WTC11 (cell line): ENCODE measurements at regions not wholly inside any gene's neighbourhood (a gene's known extent, or its start where the extent isn't known, plus 50 kb on each side); places are given as distances from the start of the nearest gene placed in this dataset.
"Not testable (repeated sequence)": the region's sequence is repeated elsewhere in the genome, so short reads cannot be mapped to it uniquely, and the experiment has no call there.

Source experiments
- ATAC-seq: fragments of 200-7000 bp; cut with Tn5 transposase; 2 replicates; pipeline ENCODE4 v1.10.0; 2021; ENCODE audit warnings: mild to moderate bottlenecking, moderate library complexity
- CTCF ChIA-PET: fragments of 300-600 bp; sonication (Branson Sonifier 250); formaldehyde crosslinking; loops from one replicate; lab custom pipeline; 2021; ENCODE audit warnings: antibody characterized with exemption; lab: Charles Lee
- POLR2A ChIA-PET: fragments of 350-600 bp; sonication (Branson Sonifier 250); formaldehyde crosslinking; loops from one replicate; lab custom pipeline; 2021; ENCODE audit warnings: antibody characterized with exemption; lab: Charles Lee
- DNase-seq: peaks from one replicate; pipeline ENCODE4 v3.0.0; 2021; ENCODE audit warnings: low spot score
- H3K27ac Mint-ChIP-seq: 2 replicates; pipeline ENCODE4 v1.8.0; 2021; ENCODE audit warnings: mixed read lengths
- H3K27me3 Mint-ChIP-seq: 2 replicates; pipeline ENCODE4 v1.8.0; 2021; ENCODE audit warnings: low read depth, mild to moderate bottlenecking, moderate library complexity, mixed read lengths
- H3K36me3 Mint-ChIP-seq: 2 replicates; pipeline ENCODE4 v1.8.0; 2021; ENCODE audit warnings: mixed read lengths
- H3K4me1 Mint-ChIP-seq: 2 replicates; pipeline ENCODE4 v1.8.0; 2022; ENCODE audit warnings: mixed read lengths
- H3K4me3 Mint-ChIP-seq: 2 replicates; pipeline ENCODE4 v1.8.0; 2021; ENCODE audit warnings: mild to moderate bottlenecking, moderate library complexity, mixed read lengths
- H3K9me3 Mint-ChIP-seq: 2 replicates; pipeline ENCODE4 v1.8.0; 2021; ENCODE audit warnings: mixed read lengths
- CREB1 ChIP-seq: sonication (generic); formaldehyde crosslinking; IDR thresholded peaks from 2 replicates; pipeline ENCODE4 v1.8.0; 2023; ENCODE audit warnings: mild to moderate bottlenecking, missing genetic modification reagents
- GRHL2 ChIP-seq: fragments of 250-450 bp; sonication (Bioruptor Pico); IDR thresholded peaks from 2 replicates; pipeline ENCODE4 v1.8.0; 2022; ENCODE audit warnings: mild to moderate bottlenecking, moderate library complexity; ENCODE audit not compliant: insufficient replicate concordance, severe bottlenecking
- HMGXB4 ChIP-seq: sonication (generic); formaldehyde crosslinking; IDR thresholded peaks from 2 replicates; pipeline ENCODE4 v1.8.1; 2023; ENCODE audit warnings: mild to moderate bottlenecking, moderate library complexity, missing genetic modification reagents
- JUN ChIP-seq: sonication (generic); formaldehyde crosslinking; IDR thresholded peaks from 2 replicates; pipeline ENCODE4 v1.8.0; 2023; ENCODE audit warnings: mild to moderate bottlenecking, missing genetic modification reagents
- NFYB ChIP-seq: sonication (generic); formaldehyde crosslinking; conservative IDR thresholded peaks from 2 replicates; pipeline ENCODE4 v1.8.0; 2022; ENCODE audit warnings: low read depth, missing genetic modification reagents
- NR3C1 ChIP-seq: sonication (generic); formaldehyde crosslinking; conservative IDR thresholded peaks from 2 replicates; pipeline ENCODE4 v1.8.1; 2023; ENCODE audit warnings: low read depth, mild to moderate bottlenecking, missing genetic modification reagents
- TP53 ChIP-seq: sonication (generic); formaldehyde crosslinking; IDR thresholded peaks from 2 replicates; pipeline ENCODE4 v1.8.1; 2023; ENCODE audit warnings: mild to moderate bottlenecking, missing genetic modification reagents
- ZNF416 ChIP-seq: fragments of 250-450 bp; sonication (Bioruptor Pico); IDR thresholded peaks from 2 replicates; pipeline ENCODE4 v1.9.0; 2021; ENCODE audit warnings: mild to moderate bottlenecking, inconsistent platforms
- TF ChIP-seq, protein P1 (sequence below): sonication (generic); formaldehyde crosslinking; IDR thresholded peaks from 2 replicates; pipeline ENCODE4 v1.8.0; 2022; ENCODE audit warnings: mild to moderate bottlenecking, missing genetic modification reagents
- TF ChIP-seq, protein P2 (sequence below): sonication (generic); formaldehyde crosslinking; IDR thresholded peaks from 2 replicates; pipeline ENCODE4 v1.8.1; 2022; ENCODE audit warnings: low read depth, mild to moderate bottlenecking, moderate library complexity, missing genetic modification reagents, borderline replicate concordance
- TF ChIP-seq, protein P3 (sequence below): fragments of 200-600 bp; IDR thresholded peaks from 2 replicates; pipeline ENCODE4 v1.8.0; 2022; ENCODE audit warnings: antibody characterized with exemption
- TF ChIP-seq, protein P4 (sequence below): fragments of 250-450 bp; sonication (Bioruptor Pico); IDR thresholded peaks from 2 replicates; pipeline ENCODE4 v1.9.0; 2021; ENCODE audit warnings: mild to moderate bottlenecking
- TF ChIP-seq, protein P5 (sequence below): sonication (generic); formaldehyde crosslinking; IDR thresholded peaks from 2 replicates; pipeline ENCODE4 v1.8.0; 2022; ENCODE audit warnings: mild to moderate bottlenecking, missing genetic modification reagents

DNA sequence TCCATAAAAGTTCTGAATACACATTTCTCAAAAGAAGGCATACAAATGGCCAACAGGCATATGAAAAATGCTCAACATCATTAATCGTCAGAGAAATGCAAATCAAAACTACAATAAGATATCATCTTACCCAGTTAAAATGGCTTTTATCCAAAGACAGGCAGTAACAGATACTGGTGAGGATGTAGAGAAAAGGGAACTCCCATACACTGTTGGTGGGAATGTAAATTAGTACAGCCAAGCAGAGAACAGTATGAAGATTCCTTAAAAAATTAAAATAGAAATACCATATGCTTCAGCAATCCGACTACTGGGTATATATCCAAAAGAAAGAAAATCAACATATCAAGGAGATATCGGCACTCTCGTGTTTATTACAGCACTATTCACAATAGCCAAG lies 1312.5 kb downstream of the DSC3 start:
- DNase-seq = no peak
- no peak overlapping the region for H3K27ac Mint-ChIP-seq
- H3K4me3 Mint-ChIP-seq = no peak overlapping the region
- no peaks in the 10 kb centered on the region; the same call in 1 of the 2 replicates for H3K27me3 Mint-ChIP-seq
- POLR2A ChIA-PET = no interaction called here
- peaks cover 13% of the 10 kb centered on the region for H3K36me3 Mint-ChIP-seq
- peaks cover 25% of the 10 kb centered on the region for H3K9me3 Mint-ChIP-seq
- CTCF ChIA-PET = no interaction called here
- peaks cover 12% of the 10 kb centered on the region for H3K4me1 Mint-ChIP-seq
- no peak for ATAC-seq
- TF ChIP-seq, protein P1, sequence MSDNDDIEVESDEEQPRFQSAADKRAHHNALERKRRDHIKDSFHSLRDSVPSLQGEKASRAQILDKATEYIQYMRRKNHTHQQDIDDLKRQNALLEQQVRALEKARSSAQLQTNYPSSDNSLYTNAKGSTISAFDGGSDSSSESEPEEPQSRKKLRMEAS (CRISPR knock-in tag) = no peak
- TF ChIP-seq, protein P2, sequence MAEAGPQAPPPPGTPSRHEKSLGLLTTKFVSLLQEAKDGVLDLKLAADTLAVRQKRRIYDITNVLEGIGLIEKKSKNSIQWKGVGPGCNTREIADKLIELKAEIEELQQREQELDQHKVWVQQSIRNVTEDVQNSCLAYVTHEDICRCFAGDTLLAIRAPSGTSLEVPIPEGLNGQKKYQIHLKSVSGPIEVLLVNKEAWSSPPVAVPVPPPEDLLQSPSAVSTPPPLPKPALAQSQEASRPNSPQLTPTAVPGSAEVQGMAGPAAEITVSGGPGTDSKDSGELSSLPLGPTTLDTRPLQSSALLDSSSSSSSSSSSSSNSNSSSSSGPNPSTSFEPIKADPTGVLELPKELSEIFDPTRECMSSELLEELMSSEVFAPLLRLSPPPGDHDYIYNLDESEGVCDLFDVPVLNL (CRISPR knock-in tag) = no peak
- TF ChIP-seq CREB1 (CRISPR knock-in tag) (no peak), HMGXB4 (CRISPR knock-in tag) (no peak)

GRCh38 chr18:29726646-29727045 lies 1315.9 kb downstream of the DSC3 start:
- TF ChIP-seq, protein P3, sequence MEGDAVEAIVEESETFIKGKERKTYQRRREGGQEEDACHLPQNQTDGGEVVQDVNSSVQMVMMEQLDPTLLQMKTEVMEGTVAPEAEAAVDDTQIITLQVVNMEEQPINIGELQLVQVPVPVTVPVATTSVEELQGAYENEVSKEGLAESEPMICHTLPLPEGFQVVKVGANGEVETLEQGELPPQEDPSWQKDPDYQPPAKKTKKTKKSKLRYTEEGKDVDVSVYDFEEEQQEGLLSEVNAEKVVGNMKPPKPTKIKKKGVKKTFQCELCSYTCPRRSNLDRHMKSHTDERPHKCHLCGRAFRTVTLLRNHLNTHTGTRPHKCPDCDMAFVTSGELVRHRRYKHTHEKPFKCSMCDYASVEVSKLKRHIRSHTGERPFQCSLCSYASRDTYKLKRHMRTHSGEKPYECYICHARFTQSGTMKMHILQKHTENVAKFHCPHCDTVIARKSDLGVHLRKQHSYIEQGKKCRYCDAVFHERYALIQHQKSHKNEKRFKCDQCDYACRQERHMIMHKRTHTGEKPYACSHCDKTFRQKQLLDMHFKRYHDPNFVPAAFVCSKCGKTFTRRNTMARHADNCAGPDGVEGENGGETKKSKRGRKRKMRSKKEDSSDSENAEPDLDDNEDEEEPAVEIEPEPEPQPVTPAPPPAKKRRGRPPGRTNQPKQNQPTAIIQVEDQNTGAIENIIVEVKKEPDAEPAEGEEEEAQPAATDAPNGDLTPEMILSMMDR = no peak
- TF ChIP-seq TP53 = no peak
- no peak for TF ChIP-seq NFYB (CRISPR knock-in tag)
- TF ChIP-seq, all 79 proteins: peak for 0
- H3K36me3 Mint-ChIP-seq = peaks cover 34% of the 10 kb centered on the region
- DNase-seq (no peak), ATAC-seq (peak; percentile 41)
- H3K4me1 Mint-ChIP-seq = peaks cover 12% of the 10 kb centered on the region
- no peaks in the 10 kb centered on the region; the same call in 1 of the 2 replicates for H3K27me3 Mint-ChIP-seq
- POLR2A ChIA-PET = no interaction called here
- peaks cover 47% of the 10 kb centered on the region for H3K9me3 Mint-ChIP-seq
- CTCF ChIA-PET = no interaction called here
- H3K4me3 Mint-ChIP-seq = no peak overlapping the region
- no peak overlapping the region for H3K27ac Mint-ChIP-seq

DNA sequence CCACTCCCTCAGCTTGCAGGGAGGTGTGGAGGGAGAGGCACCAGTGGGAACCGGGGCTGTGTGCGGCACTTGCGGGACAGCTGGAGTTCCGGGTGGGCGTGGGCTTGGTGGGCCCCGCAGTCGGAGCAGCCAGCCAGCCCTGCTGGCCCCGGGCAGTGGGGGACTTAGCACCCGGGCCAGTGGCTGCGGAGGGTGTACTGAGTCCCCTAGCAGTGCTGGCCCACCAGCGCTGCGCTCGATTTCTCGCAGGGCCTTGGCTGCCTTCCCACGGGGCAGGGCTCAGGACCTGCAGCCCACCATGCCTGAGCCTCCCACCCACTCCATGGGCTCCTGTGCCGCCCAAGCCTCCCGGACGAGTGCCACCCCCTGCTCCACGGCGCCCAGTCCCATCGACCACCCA lies 1319.1 kb downstream of the DSC3 start:
- Mint-ChIP-seq H3K9me3 (peaks cover 48% of the 10 kb centered on the region), H3K36me3 (peaks cover 36% of the 10 kb centered on the region), H3K4me1 (peaks cover 12% of the 10 kb centered on the region)
- H3K27ac Mint-ChIP-seq, H3K4me3 Mint-ChIP-seq, H3K27me3 Mint-ChIP-seq, POLR2A ChIA-PET, CTCF ChIA-PET, DNase-seq, ATAC-seq: not testable (repeated sequence)

DNA sequence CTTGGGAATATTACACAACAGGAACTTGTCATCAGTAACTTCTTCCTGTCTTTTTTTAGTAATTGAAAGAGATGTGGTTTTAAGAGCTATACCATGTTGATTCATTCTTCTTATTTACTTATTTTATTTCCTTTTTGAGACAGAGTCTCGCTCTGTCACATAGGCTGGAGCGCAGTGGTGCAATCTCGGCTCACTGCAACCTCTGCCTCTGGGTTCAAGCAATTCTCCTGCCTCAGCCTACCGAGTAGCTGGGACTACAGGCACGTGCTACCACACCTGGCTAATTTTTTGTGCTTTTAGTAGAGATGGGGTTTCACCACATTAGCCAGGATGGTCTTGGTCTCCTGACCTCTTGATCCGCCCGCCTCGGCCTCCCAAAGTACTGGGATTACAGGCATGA lies 1326.6 kb downstream of the DSC3 start:
- ATAC-seq, POLR2A ChIA-PET, H3K4me3 Mint-ChIP-seq, H3K36me3 Mint-ChIP-seq, H3K27me3 Mint-ChIP-seq, H3K27ac Mint-ChIP-seq, CTCF ChIA-PET, DNase-seq: not testable (repeated sequence)
- peaks cover 12% of the 10 kb centered on the region for H3K9me3 Mint-ChIP-seq
- peaks cover 27% of the 10 kb centered on the region for H3K4me1 Mint-ChIP-seq

DNA sequence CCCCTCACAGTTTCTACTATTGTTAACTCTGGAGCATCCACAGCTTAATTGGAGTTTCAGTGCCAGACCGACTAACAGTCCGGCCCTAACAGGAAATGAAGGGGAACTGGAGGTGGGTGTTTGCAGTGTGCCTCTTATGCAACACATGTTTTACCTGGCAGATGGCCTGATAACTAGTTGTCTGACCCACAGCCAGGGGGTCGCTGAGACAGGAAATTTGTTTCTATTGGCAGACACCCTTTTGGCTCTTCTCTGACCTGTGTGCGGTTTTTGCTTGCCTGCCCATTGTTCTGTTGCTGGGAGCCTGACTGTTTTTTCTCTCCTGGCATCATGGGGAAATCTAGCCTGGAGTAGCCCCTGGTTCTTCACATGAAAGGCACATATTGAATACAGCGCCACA lies 1329.8 kb downstream of the DSC3 start:
- H3K27ac Mint-ChIP-seq = peak overlapping the region; percentile 91
- POLR2A ChIA-PET = no interaction called here
- CTCF ChIA-PET = no interaction called here
- H3K4me1 Mint-ChIP-seq = peaks cover 27% of the 10 kb centered on the region
- H3K9me3 Mint-ChIP-seq = peaks cover 7% of the 10 kb centered on the region
- TF ChIP-seq, protein P4, sequence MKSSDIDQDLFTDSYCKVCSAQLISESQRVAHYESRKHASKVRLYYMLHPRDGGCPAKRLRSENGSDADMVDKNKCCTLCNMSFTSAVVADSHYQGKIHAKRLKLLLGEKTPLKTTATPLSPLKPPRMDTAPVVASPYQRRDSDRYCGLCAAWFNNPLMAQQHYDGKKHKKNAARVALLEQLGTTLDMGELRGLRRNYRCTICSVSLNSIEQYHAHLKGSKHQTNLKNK = no peak
- TF ChIP-seq JUN (CRISPR knock-in tag) (no peak), ZNF416 (CRISPR knock-in tag) (no peak), NR3C1 (CRISPR knock-in tag) (no peak), GRHL2 (CRISPR knock-in tag) (no peak), CREB1 (CRISPR knock-in tag) (no peak), HMGXB4 (CRISPR knock-in tag) (no peak), TP53 (no peak)
- TF ChIP-seq, protein P5, sequence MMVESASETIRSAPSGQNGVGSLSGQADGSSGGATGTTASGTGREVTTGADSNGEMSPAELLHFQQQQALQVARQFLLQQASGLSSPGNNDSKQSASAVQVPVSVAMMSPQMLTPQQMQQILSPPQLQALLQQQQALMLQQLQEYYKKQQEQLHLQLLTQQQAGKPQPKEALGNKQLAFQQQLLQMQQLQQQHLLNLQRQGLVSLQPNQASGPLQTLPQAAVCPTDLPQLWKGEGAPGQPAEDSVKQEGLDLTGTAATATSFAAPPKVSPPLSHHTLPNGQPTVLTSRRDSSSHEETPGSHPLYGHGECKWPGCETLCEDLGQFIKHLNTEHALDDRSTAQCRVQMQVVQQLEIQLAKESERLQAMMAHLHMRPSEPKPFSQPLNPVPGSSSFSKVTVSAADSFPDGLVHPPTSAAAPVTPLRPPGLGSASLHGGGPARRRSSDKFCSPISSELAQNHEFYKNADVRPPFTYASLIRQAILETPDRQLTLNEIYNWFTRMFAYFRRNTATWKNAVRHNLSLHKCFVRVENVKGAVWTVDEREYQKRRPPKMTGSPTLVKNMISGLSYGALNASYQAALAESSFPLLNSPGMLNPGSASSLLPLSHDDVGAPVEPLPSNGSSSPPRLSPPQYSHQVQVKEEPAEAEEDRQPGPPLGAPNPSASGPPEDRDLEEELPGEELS (CRISPR knock-in tag) = no peak
- ATAC-seq (peak; percentile 11), DNase-seq (no peak)
- H3K4me3 Mint-ChIP-seq = no peak overlapping the region
- no peaks in the 10 kb centered on the region for H3K27me3 Mint-ChIP-seq
- peaks cover 4% of the 10 kb centered on the region; the same call in 1 of the 2 replicates for H3K36me3 Mint-ChIP-seq
